CD4-positive, alpha-beta T cell treated with Interleukin-15 for 1 hour (primary cell): ENCODE measurements at regions not wholly inside any gene's neighbourhood (a gene's known extent, or its start where the extent isn't known, plus 50 kb on each side); places are given as distances from the start of the nearest gene placed in this dataset.

Source experiments
- DNase-seq: peaks from one replicate; pipeline ENCODE4 v3.0.0-alpha.2; 2020

GRCh38 chr10:3420527-3421469, 248.2 kb upstream of the PITRM1 start:
- DNase-seq = no peak

- no peak for DNase-seq
Measured at GRCh38 chr10:3419719-3420495, 247.3 kb upstream of the PITRM1 start.

GRCh38 chr10:3418926-3419325, 246.3 kb upstream of the PITRM1 start:
- no peak for DNase-seq

- no peak for DNase-seq
Measured at GRCh38 chr10:3418041-3418754, 245.6 kb upstream of the PITRM1 start.

GRCh38 chr10:3417096-3417495, 244.5 kb upstream of the PITRM1 start:
- DNase-seq = no peak

GRCh38 chr10:3415878-3416605, 243.5 kb upstream of the PITRM1 start:
- no peak for DNase-seq

GRCh38 chr10:3415038-3415736, 242.6 kb upstream of the PITRM1 start:
- no peak for DNase-seq

- no peak for DNase-seq
Measured at GRCh38 chr10:3414667-3415023, 242.1 kb upstream of the PITRM1 start.

GRCh38 chr10:3413937-3414666, 241.5 kb upstream of the PITRM1 start:
- DNase-seq = no peak

- no peak for DNase-seq
Measured at GRCh38 chr10:3412646-3413045, 240.1 kb upstream of the PITRM1 start.

GRCh38 chr10:3412071-3412582, 239.5 kb upstream of the PITRM1 start:
- DNase-seq = no peak

- no peak for DNase-seq
Measured at GRCh38 chr10:3411044-3411443, 238.5 kb upstream of the PITRM1 start.

GRCh38 chr10:3409928-3410327, 237.3 kb upstream of the PITRM1 start:
- DNase-seq = no peak

- DNase-seq = no peak
Measured at GRCh38 chr10:3408603-3409365, 236.2 kb upstream of the PITRM1 start.

GRCh38 chr10:3407208-3407607, 234.6 kb upstream of the PITRM1 start:
- DNase-seq = no peak

GRCh38 chr10:3406556-3406955, 234.0 kb upstream of the PITRM1 start:
- DNase-seq = no peak

- no peak for DNase-seq
Measured at GRCh38 chr10:3404381-3404780, 231.8 kb upstream of the PITRM1 start.

- DNase-seq = no peak
Measured at GRCh38 chr10:3402187-3402751, 229.7 kb upstream of the PITRM1 start.

- no peak for DNase-seq
Measured at GRCh38 chr10:3401491-3401938, 228.9 kb upstream of the PITRM1 start.

GRCh38 chr10:3400348-3400747, 227.8 kb upstream of the PITRM1 start:
- no peak for DNase-seq
